ENCODE measurements at regions not wholly inside any gene's neighbourhood (a gene's known extent, or its start where the extent isn't known, plus 50 kb on each side); places are given as distances from the start of the nearest gene placed in this dataset.

GRCh38 chr4:108520807-108521206 lies 99.6 kb upstream of the RPL34 start:
- Mint-ChIP-seq H3K27me3 (no peaks in the 10 kb centered on the region), H3K9me3 (peaks cover 0 to 6% (median 3%) of the 10 kb centered on the region in 7 donors), H3K36me3 (no peaks in the 10 kb centered on the region), H3K4me3 (no peak overlapping the region), H3K27ac (peak overlapping the region in 1 of 3 donors; percentile 2), H3K4me1 (peaks cover 0 to 28% (median 16%) of the 10 kb centered on the region in 4 donors)
- Histone ChIP-seq H3K9me3 (ENCODE audit: control insufficient read depth in 2 of 2, low read length in 2 of 2) (no peaks in the 10 kb centered on the region), H3K4me1 (ENCODE audit: control insufficient read depth, insufficient read depth, low read length, poor library complexity, severe bottlenecking) (no peaks in the 10 kb centered on the region), H3K27ac (ENCODE audit: insufficient read depth, low read length, poor library complexity, severe bottlenecking) (no peak overlapping the region), H3K4me3 (ENCODE audit: low read depth, low read length) (no peak overlapping the region), H3K36me3 (ENCODE audit: control insufficient read depth, insufficient read depth, low read length) (no peaks in the 10 kb centered on the region), H3K27me3 (ENCODE audit: control insufficient read depth, insufficient read depth, low read length) (peaks cover 3% of the 10 kb centered on the region)
- ATAC-seq (ENCODE audit: low read depth in 2 of 2) (no peak), DNase-seq (no peak)

GRCh38 chr4:108519911-108520601 lies 100.3 kb upstream of the RPL34 start:
- no peak overlapping the region for H3K27ac ChIP-seq (ENCODE audit: insufficient read depth, low read length, poor library complexity, severe bottlenecking)
- no peaks in the 10 kb centered on the region for H3K4me1 ChIP-seq (ENCODE audit: control insufficient read depth, insufficient read depth, low read length, poor library complexity, severe bottlenecking)
- Mint-ChIP-seq H3K36me3 (no peaks in the 10 kb centered on the region), H3K27ac (peak overlapping the region in 2 of 3 donors; percentile 2 to 38), H3K27me3 (no peaks in the 10 kb centered on the region), H3K9me3 (peaks cover 0 to 6% (median 1%) of the 10 kb centered on the region in 7 donors), H3K4me3 (peak overlapping the region in 1 of 4 donors; percentile 7), H3K4me1 (peaks cover 0 to 22% (median 12%) of the 10 kb centered on the region in 4 donors)
- H3K36me3 ChIP-seq (ENCODE audit: control insufficient read depth, insufficient read depth, low read length): no peaks in the 10 kb centered on the region
- DNase-seq: peak in 1 of 3 donors; percentile 6
- H3K4me3 ChIP-seq (ENCODE audit: low read depth, low read length): no peak overlapping the region
- peaks cover 3% of the 10 kb centered on the region for H3K27me3 ChIP-seq (ENCODE audit: control insufficient read depth, insufficient read depth, low read length)
- no peak for ATAC-seq (ENCODE audit: low read depth in 2 of 2)
- H3K9me3 ChIP-seq (ENCODE audit: control insufficient read depth in 2 of 2, low read length in 2 of 2): no peaks in the 10 kb centered on the region

GRCh38 chr4:108519208-108519833 lies 101.1 kb upstream of the RPL34 start:
- no peak for ATAC-seq (ENCODE audit: low read depth in 2 of 2)

GRCh38 chr4:108512615-108513505 lies 107.5 kb upstream of the RPL34 start:
- DNase-seq: peak; percentile 3 to 66 (median 36)
- H3K27ac Mint-ChIP-seq: peak overlapping the region in 1 of 3 donors; percentile 57
- Histone ChIP-seq H3K36me3 (ENCODE audit: control insufficient read depth, insufficient read depth, low read length) (no peaks in the 10 kb centered on the region), H3K4me1 (ENCODE audit: control insufficient read depth, insufficient read depth, low read length, poor library complexity, severe bottlenecking) (no peaks in the 10 kb centered on the region), H3K9me3 (ENCODE audit: control insufficient read depth in 2 of 2, low read length in 2 of 2) (no peaks in the 10 kb centered on the region), H3K27ac (ENCODE audit: insufficient read depth, low read length, poor library complexity, severe bottlenecking) (no peak overlapping the region), H3K27me3 (ENCODE audit: control insufficient read depth, insufficient read depth, low read length) (peaks cover 9% of the 10 kb centered on the region), H3K4me3 (ENCODE audit: low read depth, low read length) (peak overlapping the region; percentile 43)
- peak; percentile 58 to 66 for ATAC-seq (ENCODE audit: low read depth in 2 of 2)
- H3K4me3 Mint-ChIP-seq: peak overlapping the region in 2 of 4 donors; percentile 75 to 78
- peaks cover 0 to 2% (median 0%) of the 10 kb centered on the region in 7 donors for H3K9me3 Mint-ChIP-seq
- peaks cover 0 to 17% (median 12%) of the 10 kb centered on the region in 4 donors for H3K4me1 Mint-ChIP-seq
- H3K27me3 Mint-ChIP-seq: peaks cover 35% of the 10 kb centered on the region
- H3K36me3 Mint-ChIP-seq: no peaks in the 10 kb centered on the region

More at GRCh38 chr4:108519208-108519833, 101.1 kb upstream of the RPL34 start:
- no peaks in the 10 kb centered on the region for H3K36me3 ChIP-seq (ENCODE audit: control insufficient read depth, insufficient read depth, low read length)
- no peak overlapping the region for H3K4me3 ChIP-seq (ENCODE audit: low read depth, low read length)
- no peaks in the 10 kb centered on the region for H3K4me1 ChIP-seq (ENCODE audit: control insufficient read depth, insufficient read depth, low read length, poor library complexity, severe bottlenecking)
- H3K9me3 Mint-ChIP-seq: peaks cover 0 to 5% (median 0%) of the 10 kb centered on the region in 7 donors
- peaks cover 3% of the 10 kb centered on the region for H3K27me3 ChIP-seq (ENCODE audit: control insufficient read depth, insufficient read depth, low read length)
- no peak for DNase-seq
- no peaks in the 10 kb centered on the region for H3K27me3 Mint-ChIP-seq
- no peak overlapping the region for H3K27ac ChIP-seq (ENCODE audit: insufficient read depth, low read length, poor library complexity, severe bottlenecking)
- H3K27ac Mint-ChIP-seq: peak overlapping the region in 1 of 3 donors; percentile 2
- H3K9me3 ChIP-seq (ENCODE audit: control insufficient read depth in 2 of 2, low read length in 2 of 2): no peaks in the 10 kb centered on the region
- H3K4me1 Mint-ChIP-seq: peaks cover 0 to 22% (median 11%) of the 10 kb centered on the region in 4 donors
- H3K36me3 Mint-ChIP-seq: no peaks in the 10 kb centered on the region
- H3K4me3 Mint-ChIP-seq: no peak overlapping the region

GRCh38 chr4:108511618-108512017 lies 108.8 kb upstream of the RPL34 start:
- Mint-ChIP-seq H3K36me3 (no peaks in the 10 kb centered on the region), H3K9me3 (peaks cover 0 to 6% (median 1%) of the 10 kb centered on the region in 7 donors), H3K27ac (no peak overlapping the region), H3K4me3 (no peak overlapping the region), H3K27me3 (peaks cover 35% of the 10 kb centered on the region), H3K4me1 (peaks cover 0 to 17% (median 11%) of the 10 kb centered on the region in 4 donors)
- ATAC-seq (ENCODE audit: low read depth in 2 of 2) (no peak), DNase-seq (no peak)
- H3K36me3 ChIP-seq (ENCODE audit: control insufficient read depth, insufficient read depth, low read length): no peaks in the 10 kb centered on the region
- H3K27me3 ChIP-seq (ENCODE audit: control insufficient read depth, insufficient read depth, low read length): peaks cover 9% of the 10 kb centered on the region
- no peak overlapping the region for H3K4me3 ChIP-seq (ENCODE audit: low read depth, low read length)
- H3K27ac ChIP-seq (ENCODE audit: insufficient read depth, low read length, poor library complexity, severe bottlenecking): no peak overlapping the region
- H3K4me1 ChIP-seq (ENCODE audit: control insufficient read depth, insufficient read depth, low read length, poor library complexity, severe bottlenecking): no peaks in the 10 kb centered on the region
- H3K9me3 ChIP-seq (ENCODE audit: control insufficient read depth in 2 of 2, low read length in 2 of 2): no peaks in the 10 kb centered on the region

- Mint-ChIP-seq H3K27ac (no peak overlapping the region), H3K4me1 (no peaks in the 10 kb centered on the region)
These were observed 118.0 kb upstream of the RPL34 start for GRCh38 chr4:108502356-108502755.

GRCh38 chr4:108498925-108499324 lies 121.5 kb upstream of the RPL34 start:
- Mint-ChIP-seq H3K9me3 (peaks cover 0 to 10% (median 3%) of the 10 kb centered on the region in 7 donors), H3K36me3 (no peaks in the 10 kb centered on the region), H3K4me3 (no peak overlapping the region), H3K27me3 (peaks cover 27% of the 10 kb centered on the region), H3K4me1 (no peaks in the 10 kb centered on the region), H3K27ac (peak overlapping the region in 1 of 3 donors; percentile 33)
- Histone ChIP-seq H3K36me3 (ENCODE audit: control insufficient read depth, insufficient read depth, low read length) (no peaks in the 10 kb centered on the region), H3K27me3 (ENCODE audit: control insufficient read depth, insufficient read depth, low read length) (peaks cover 9% of the 10 kb centered on the region), H3K9me3 (ENCODE audit: control insufficient read depth in 2 of 2, low read length in 2 of 2) (peaks cover 3 to 8% of the 10 kb centered on the region in 2 experiments), H3K4me3 (ENCODE audit: low read depth, low read length) (no peak overlapping the region), H3K4me1 (ENCODE audit: control insufficient read depth, insufficient read depth, low read length, poor library complexity, severe bottlenecking) (no peaks in the 10 kb centered on the region), H3K27ac (ENCODE audit: insufficient read depth, low read length, poor library complexity, severe bottlenecking) (no peak overlapping the region)
- DNase-seq (no peak), ATAC-seq (ENCODE audit: low read depth in 2 of 2) (no peak)

More at GRCh38 chr4:108502356-108502755, 118.0 kb upstream of the RPL34 start:
- no peaks in the 10 kb centered on the region for H3K9me3 ChIP-seq (ENCODE audit: control insufficient read depth in 2 of 2, low read length in 2 of 2)
- H3K4me3 ChIP-seq (ENCODE audit: low read depth, low read length): no peak overlapping the region
- Mint-ChIP-seq H3K9me3 (peaks cover 0 to 8% (median 2%) of the 10 kb centered on the region in 7 donors), H3K4me3 (no peak overlapping the region), H3K27me3 (peaks cover 36% of the 10 kb centered on the region), H3K36me3 (no peaks in the 10 kb centered on the region)
- ATAC-seq (ENCODE audit: low read depth in 2 of 2): no peak
- no peak for DNase-seq
- H3K27me3 ChIP-seq (ENCODE audit: control insufficient read depth, insufficient read depth, low read length): peaks cover 6% of the 10 kb centered on the region
- no peaks in the 10 kb centered on the region for H3K36me3 ChIP-seq (ENCODE audit: control insufficient read depth, insufficient read depth, low read length)
- H3K27ac ChIP-seq (ENCODE audit: insufficient read depth, low read length, poor library complexity, severe bottlenecking): no peak overlapping the region
- H3K4me1 ChIP-seq (ENCODE audit: control insufficient read depth, insufficient read depth, low read length, poor library complexity, severe bottlenecking): no peaks in the 10 kb centered on the region
